Panc1 (cell line): ENCODE measurements at regions not wholly inside any gene's neighbourhood (a gene's known extent, or its start where the extent isn't known, plus 50 kb on each side); places are given as distances from the start of the nearest gene placed in this dataset.

Experiments used
- ATAC-seq: fragments of 200-7000 bp; cut with Tn5 transposase; 2 replicates; pipeline ENCODE4 v1.9.1; 2020; ENCODE audit warnings: mild to moderate bottlenecking, moderate library complexity
- BruUV-seq: library from RNA; stranded (reverse); fragments of 400-500 nt; replicated peaks from 2 replicates; lab custom pipeline; 2021; lab: Mats Ljungman, UMichigan
- CTCF ChIA-PET: fragments of 300-600 bp; sonication (Branson Sonifier 250); formaldehyde crosslinking; loops from one replicate; lab custom pipeline; 2022; ENCODE audit warnings: antibody characterized with exemption; lab: Charles Lee
- POLR2A ChIA-PET: fragments of 300-600 bp; sonication (Branson Sonifier 250); formaldehyde crosslinking; loops from one replicate; lab custom pipeline; 2022; ENCODE audit warnings: antibody characterized with exemption; lab: Charles Lee
- DNase-seq: peaks from one replicate; pipeline ENCODE4 v3.0.0-alpha.2; 2010; ENCODE audit warnings: low read depth, low spot score
- H3K27ac ChIP-seq: 2 replicates; pipeline ENCODE4 v1.5.1; 2011; ENCODE audit warnings: mild to moderate bottlenecking, low read length, inconsistent platforms
- H3K27me3 ChIP-seq: fragments of 200-500 bp; sonication (Bioruptor generic); 2 replicates; pipeline ENCODE4 v1.6.0; 2014; ENCODE audit warnings: low read length, inconsistent platforms; ENCODE audit not compliant: control insufficient read depth, insufficient read depth
- H3K36me3 ChIP-seq: fragments of 200-500 bp; sonication (Bioruptor generic); 2 replicates; pipeline ENCODE4 v1.5.1; 2014; ENCODE audit warnings: inconsistent platforms, mild to moderate bottlenecking, low read length, moderate library complexity; ENCODE audit not compliant: control insufficient read depth, insufficient read depth
- H3K4me1 ChIP-seq: 2 replicates; pipeline ENCODE4 v1.5.1; 2011; ENCODE audit warnings: inconsistent platforms, mild to moderate bottlenecking, low read length, moderate library complexity; ENCODE audit not compliant: control insufficient read depth, insufficient read depth
- H3K4me3 ChIP-seq, 2 experiments: 2 replicates each; pipeline ENCODE4 v1.5.1; 2011 to 2012; ENCODE audit warnings: low read depth in 2 of 2, low read length in 2 of 2, mild to moderate bottlenecking in 2 of 2, inconsistent platforms in 1 of 2, moderate library complexity in 1 of 2
- H3K9me3 ChIP-seq: fragments of 200-500 bp; sonication (Bioruptor generic); 2 replicates; pipeline ENCODE4 v1.5.1; 2014; ENCODE audit warnings: low read depth, mild to moderate bottlenecking, inconsistent platforms, low read length, moderate library complexity; ENCODE audit not compliant: control insufficient read depth, insufficient read depth
- CTCF ChIP-seq: fragments of 450-650 bp; IDR thresholded peaks from 2 replicates; pipeline ENCODE4 v1.5.1; 2017; ENCODE audit warnings: mild to moderate bottlenecking
- POLR2AphosphoS5 ChIP-seq: IDR thresholded peaks from 2 replicates; pipeline ENCODE4 v1.6.1; 2012; ENCODE audit warnings: mild to moderate bottlenecking, low read depth, low read length, moderate library complexity
- SIN3A ChIP-seq: IDR thresholded peaks from 2 replicates; pipeline ENCODE4 v1.6.1; 2012; ENCODE audit warnings: low read depth, mild to moderate bottlenecking, low read length, moderate library complexity, borderline replicate concordance; ENCODE audit not compliant: insufficient read depth
- TCF7L2 ChIP-seq: IDR thresholded peaks from 2 replicates; pipeline ENCODE4 v1.6.1; 2011; ENCODE audit warnings: mild to moderate bottlenecking, low read depth, low read length, inconsistent platforms
- in situ Hi-C: cut with HindIII; loops from 2 replicates; pipeline ENCODE4 v1.10.0; 2016; ENCODE audit warnings: low sequenced_read_pairs, low pct_unique_long_range_greater_than_20kb
- intact Hi-C: fragments of 100-400 bp; cut with micrococcal nuclease; formaldehyde crosslinking; loops from one replicate; pipeline ENCODE4 v1.10.0; 2022; ENCODE audit not compliant: unreplicated experiment
- TF ChIP-seq, protein P1 (sequence below), 2 experiments: IDR thresholded peaks; 2 replicates each; pipeline ENCODE4 v1.6.1; 2011 to 2012; ENCODE audit warnings: low read depth in 2 of 2, control low read depth in 1 of 2, low read length in 1 of 2, mild to moderate bottlenecking in 1 of 2, moderate library complexity in 1 of 2; ENCODE audit not compliant: insufficient read depth in 1 of 2

DNA sequence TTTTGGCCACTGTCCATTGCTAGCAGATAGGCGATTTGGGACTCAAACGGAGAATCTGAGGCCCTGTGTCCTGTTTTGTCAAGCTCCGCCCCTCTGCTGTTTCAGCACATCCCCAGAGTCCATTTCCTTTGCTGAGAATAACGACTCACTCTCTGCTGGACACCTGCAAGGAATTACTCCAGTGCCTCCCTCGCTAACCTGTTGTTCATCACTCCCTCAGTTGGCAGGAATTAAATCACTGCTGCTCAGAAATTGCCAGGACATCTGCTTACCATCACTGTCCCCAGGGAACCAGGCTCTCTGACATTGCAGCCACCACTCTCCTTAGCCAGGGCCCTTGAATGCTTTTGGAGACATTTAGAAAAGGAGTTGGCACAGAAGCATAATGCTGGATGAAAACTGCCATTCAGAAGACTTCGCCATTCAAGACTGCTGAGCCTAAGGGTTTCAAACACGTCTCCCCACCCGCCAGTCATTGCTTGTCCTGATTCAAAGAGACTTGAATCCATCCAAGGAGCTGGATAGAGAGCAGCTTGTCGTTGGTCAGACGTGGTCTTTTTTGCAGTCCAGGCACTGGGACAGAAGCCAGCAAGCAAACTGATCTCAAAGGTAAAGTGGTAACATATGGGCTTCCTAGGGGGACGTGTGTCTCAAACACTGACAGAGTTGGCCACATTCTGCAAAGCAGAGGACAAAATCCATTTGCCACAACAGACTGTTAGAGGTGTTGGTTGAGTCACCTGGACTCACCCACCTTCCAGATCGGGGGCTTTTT lies 155.3 kb downstream of the UXS1 start:
- no TSS peak for BruUV-seq
- Histone ChIP-seq H3K4me3 (no peak overlapping the region), H3K9me3 (no peaks in the 10 kb centered on the region), H3K27me3 (no peaks in the 10 kb centered on the region), H3K4me1 (no peaks in the 10 kb centered on the region), H3K27ac (no peak overlapping the region), H3K36me3 (no peaks in the 10 kb centered on the region)
- CTCF ChIA-PET, result no interaction called here
- TF ChIP-seq, protein P1, sequence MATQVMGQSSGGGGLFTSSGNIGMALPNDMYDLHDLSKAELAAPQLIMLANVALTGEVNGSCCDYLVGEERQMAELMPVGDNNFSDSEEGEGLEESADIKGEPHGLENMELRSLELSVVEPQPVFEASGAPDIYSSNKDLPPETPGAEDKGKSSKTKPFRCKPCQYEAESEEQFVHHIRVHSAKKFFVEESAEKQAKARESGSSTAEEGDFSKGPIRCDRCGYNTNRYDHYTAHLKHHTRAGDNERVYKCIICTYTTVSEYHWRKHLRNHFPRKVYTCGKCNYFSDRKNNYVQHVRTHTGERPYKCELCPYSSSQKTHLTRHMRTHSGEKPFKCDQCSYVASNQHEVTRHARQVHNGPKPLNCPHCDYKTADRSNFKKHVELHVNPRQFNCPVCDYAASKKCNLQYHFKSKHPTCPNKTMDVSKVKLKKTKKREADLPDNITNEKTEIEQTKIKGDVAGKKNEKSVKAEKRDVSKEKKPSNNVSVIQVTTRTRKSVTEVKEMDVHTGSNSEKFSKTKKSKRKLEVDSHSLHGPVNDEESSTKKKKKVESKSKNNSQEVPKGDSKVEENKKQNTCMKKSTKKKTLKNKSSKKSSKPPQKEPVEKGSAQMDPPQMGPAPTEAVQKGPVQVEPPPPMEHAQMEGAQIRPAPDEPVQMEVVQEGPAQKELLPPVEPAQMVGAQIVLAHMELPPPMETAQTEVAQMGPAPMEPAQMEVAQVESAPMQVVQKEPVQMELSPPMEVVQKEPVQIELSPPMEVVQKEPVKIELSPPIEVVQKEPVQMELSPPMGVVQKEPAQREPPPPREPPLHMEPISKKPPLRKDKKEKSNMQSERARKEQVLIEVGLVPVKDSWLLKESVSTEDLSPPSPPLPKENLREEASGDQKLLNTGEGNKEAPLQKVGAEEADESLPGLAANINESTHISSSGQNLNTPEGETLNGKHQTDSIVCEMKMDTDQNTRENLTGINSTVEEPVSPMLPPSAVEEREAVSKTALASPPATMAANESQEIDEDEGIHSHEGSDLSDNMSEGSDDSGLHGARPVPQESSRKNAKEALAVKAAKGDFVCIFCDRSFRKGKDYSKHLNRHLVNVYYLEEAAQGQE (IDR thresholded peaks at IDR 0.05; ENCODE audit: insufficient read depth in 1 of 2, low read depth in 2 of 2, low read length in 1 of 2), result no peak
- TF ChIP-seq SIN3A, result no peak
- TF ChIP-seq CTCF, result no peak
- TF ChIP-seq TCF7L2, result no peak
- no peak for TF ChIP-seq POLR2AphosphoS5
- ATAC-seq, result no peak
- DNase-seq, result no peak
- intact Hi-C loops, result no loop called here
- POLR2A ChIA-PET, result no interaction called here
- in situ Hi-C loops, result no loop called here

DNA sequence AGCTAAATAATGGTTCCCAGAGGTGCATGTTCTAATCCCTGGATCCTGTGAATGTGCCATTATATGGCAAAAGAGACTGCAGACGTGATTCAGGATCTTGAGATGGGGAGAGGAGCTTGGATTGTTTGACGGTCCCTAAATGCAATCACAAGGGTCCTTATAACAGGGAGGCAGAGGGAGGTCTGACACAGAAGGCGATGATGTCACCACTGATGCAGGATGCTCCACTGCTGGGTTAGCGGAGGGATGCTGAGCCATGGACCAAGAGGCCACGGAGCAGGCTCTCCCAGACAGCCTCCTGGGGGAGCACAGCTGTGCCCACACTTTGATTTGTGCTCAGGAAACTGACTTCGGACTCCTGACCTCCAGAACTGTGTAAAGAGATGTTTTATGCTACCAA lies 156.2 kb downstream of the UXS1 start:
- ATAC-seq (no peak), DNase-seq (no peak)
- intact Hi-C loops, result no loop called here
- BruUV-seq, result no TSS peak
- TF ChIP-seq, protein P1 (IDR thresholded peaks at IDR 0.05; ENCODE audit: insufficient read depth in 1 of 2, low read depth in 2 of 2, low read length in 1 of 2), result no peak
- TF ChIP-seq TCF7L2 (no peak), POLR2AphosphoS5 (no peak), SIN3A (no peak), CTCF (no peak)
- Histone ChIP-seq H3K4me3 (no peak overlapping the region), H3K9me3 (no peaks in the 10 kb centered on the region), H3K4me1 (no peaks in the 10 kb centered on the region), H3K27ac (no peak overlapping the region), H3K27me3 (no peaks in the 10 kb centered on the region), H3K36me3 (no peaks in the 10 kb centered on the region)
- in situ Hi-C loops, result no loop called here
- CTCF ChIA-PET, result no interaction called here
- POLR2A ChIA-PET, result no interaction called here
